ENCODE measurements at regions not wholly inside any gene's neighbourhood (a gene's known extent, or its start where the extent isn't known, plus 50 kb on each side); places are given as distances from the start of the nearest gene placed in this dataset.

- DNase-seq (ENCODE audit: low read depth): no peak
- H3K4me3 ChIP-seq (ENCODE audit: low read depth, low read length): no peak overlapping the region
- TF ChIP-seq CTCF (IDR thresholded peaks at IDR 0.05; ENCODE audit: insufficient read depth, low read length, poor library complexity, severe bottlenecking): no peak
- no peaks in the 10 kb centered on the region for H3K27me3 ChIP-seq (ENCODE audit: control insufficient read depth, insufficient read depth, low read length)
- H3K36me3 ChIP-seq (ENCODE audit: control insufficient read depth, insufficient read depth, low read length): no peaks in the 10 kb centered on the region
Measured at GRCh38 chr15:87416591-87417257, 839.8 kb downstream of the NTRK3 start.

GRCh38 chr15:87408902-87409301 is 847.6 kb downstream of the NTRK3 start:
- Histone ChIP-seq H3K36me3 (ENCODE audit: control insufficient read depth, insufficient read depth, low read length) (no peaks in the 10 kb centered on the region), H3K4me3 (ENCODE audit: low read depth, low read length) (no peak overlapping the region), H3K27me3 (ENCODE audit: control insufficient read depth, insufficient read depth, low read length) (no peaks in the 10 kb centered on the region)
- TF ChIP-seq CTCF (IDR thresholded peaks at IDR 0.05; ENCODE audit: insufficient read depth, low read length, poor library complexity, severe bottlenecking): no peak
- DNase-seq (ENCODE audit: low read depth): no peak

GRCh38 chr15:87403973-87404372 is 852.6 kb downstream of the NTRK3 start:
- Histone ChIP-seq H3K27me3 (ENCODE audit: control insufficient read depth, insufficient read depth, low read length) (no peaks in the 10 kb centered on the region), H3K36me3 (ENCODE audit: control insufficient read depth, insufficient read depth, low read length) (no peaks in the 10 kb centered on the region), H3K4me3 (ENCODE audit: low read depth, low read length) (no peak overlapping the region)
- no peak for TF ChIP-seq CTCF (IDR thresholded peaks at IDR 0.05; ENCODE audit: insufficient read depth, low read length, poor library complexity, severe bottlenecking)
- DNase-seq (ENCODE audit: low read depth): no peak

GRCh38 chr15:87401973-87402372 is 854.6 kb downstream of the NTRK3 start:
- Histone ChIP-seq H3K36me3 (ENCODE audit: control insufficient read depth, insufficient read depth, low read length) (no peaks in the 10 kb centered on the region), H3K4me3 (ENCODE audit: low read depth, low read length) (no peak overlapping the region), H3K27me3 (ENCODE audit: control insufficient read depth, insufficient read depth, low read length) (no peaks in the 10 kb centered on the region)
- TF ChIP-seq CTCF (IDR thresholded peaks at IDR 0.05; ENCODE audit: insufficient read depth, low read length, poor library complexity, severe bottlenecking): no peak
- DNase-seq (ENCODE audit: low read depth): no peak

GRCh38 chr15:87394676-87395075 is 861.9 kb downstream of the NTRK3 start:
- Histone ChIP-seq H3K36me3 (ENCODE audit: control insufficient read depth, insufficient read depth, low read length) (no peaks in the 10 kb centered on the region), H3K4me3 (ENCODE audit: low read depth, low read length) (no peak overlapping the region), H3K27me3 (ENCODE audit: control insufficient read depth, insufficient read depth, low read length) (no peaks in the 10 kb centered on the region)
- DNase-seq (ENCODE audit: low read depth): no peak
- TF ChIP-seq CTCF (IDR thresholded peaks at IDR 0.05; ENCODE audit: insufficient read depth, low read length, poor library complexity, severe bottlenecking): no peak

- no peak for TF ChIP-seq CTCF (IDR thresholded peaks at IDR 0.05; ENCODE audit: insufficient read depth, low read length, poor library complexity, severe bottlenecking)
- no peaks in the 10 kb centered on the region for H3K36me3 ChIP-seq (ENCODE audit: control insufficient read depth, insufficient read depth, low read length)
- no peak for DNase-seq (ENCODE audit: low read depth)
Measured at GRCh38 chr15:87387766-87388165, 868.8 kb downstream of the NTRK3 start.

More at GRCh38 chr15:87387766-87388165, 868.8 kb downstream of the NTRK3 start:
- no peaks in the 10 kb centered on the region for H3K27me3 ChIP-seq (ENCODE audit: control insufficient read depth, insufficient read depth, low read length)
- no peak overlapping the region for H3K4me3 ChIP-seq (ENCODE audit: low read depth, low read length)

Measured in kidney epithelial cell (primary cell).